Muscle of leg (tissue), 3 donors: ENCODE measurements at regions not wholly inside any gene's neighbourhood (a gene's known extent, or its start where the extent isn't known, plus 50 kb on each side); places are given as distances from the start of the nearest gene placed in this dataset.

Source experiments
- DNase-seq: peaks from one replicate; pipeline ENCODE4 v3.0.0; 2013
- H3K27ac ChIP-seq: one replicate; pipeline ENCODE4 v1.5.1; 2013; ENCODE audit warnings: mild to moderate bottlenecking, low read length, control low read depth
- H3K27me3 ChIP-seq: one replicate; pipeline ENCODE4 v1.6.1; 2013; ENCODE audit warnings: low read length; ENCODE audit not compliant: control insufficient read depth, insufficient read depth
- H3K36me3 ChIP-seq: one replicate; pipeline ENCODE4 v1.6.1; 2013; ENCODE audit warnings: low read length; ENCODE audit not compliant: control insufficient read depth, insufficient read depth
- H3K4me1 ChIP-seq: one replicate; pipeline ENCODE4 v1.6.1; 2013; ENCODE audit warnings: low read length; ENCODE audit not compliant: control insufficient read depth, insufficient read depth
- H3K4me3 ChIP-seq: one replicate; pipeline ENCODE4 v1.5.1; 2013; ENCODE audit warnings: low read length, control low read depth
- H3K9me3 ChIP-seq: replicated peaks from 2 replicates; pipeline ENCODE4 v1.6.1; 2013; ENCODE audit warnings: low read depth, low read length; ENCODE audit not compliant: control insufficient read depth
- WGBS: methylation state at CpG from one replicate; pipeline ENCODE4 v1.1.5; 2013; ENCODE audit warnings: missing lambda C conversion rate; ENCODE audit not compliant: insufficient coverage; 5-methylcytosine and 5-hydroxymethylcytosine counted together

- no peaks in the 10 kb centered on the region for H3K36me3 ChIP-seq
Measured at GRCh38 chr13:33971562-33971819, 153.5 kb downstream of the RFC3 start.

DNA sequence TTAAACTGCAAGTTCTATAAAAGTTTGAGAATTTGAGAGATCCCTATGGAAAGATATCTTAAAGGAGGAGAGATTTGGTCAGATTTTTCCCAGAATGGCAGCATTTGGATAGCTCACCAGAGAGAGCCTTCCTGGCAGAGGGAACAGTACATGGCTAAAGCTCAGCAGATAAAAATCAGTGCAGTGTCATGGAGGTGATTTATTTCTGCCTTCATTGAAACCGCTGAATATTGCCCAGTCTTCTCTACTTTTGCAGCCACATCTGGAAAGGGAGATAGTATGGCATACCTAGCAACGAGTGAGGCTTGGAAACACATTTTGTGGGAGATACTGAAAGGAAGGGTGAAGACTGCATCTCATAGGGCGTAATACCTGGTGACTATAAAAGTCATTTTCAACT lies 155.2 kb downstream of the RFC3 start:
- no peaks in the 10 kb centered on the region for H3K36me3 ChIP-seq
- H3K4me1 ChIP-seq = no peaks in the 10 kb centered on the region
- no peaks in the 10 kb centered on the region for H3K9me3 ChIP-seq
- H3K27ac ChIP-seq = no peak overlapping the region
- WGBS = no CpG with 5 or more reads among the region's 3 CpGs
- no peak overlapping the region for H3K4me3 ChIP-seq
- H3K27me3 ChIP-seq = no peaks in the 10 kb centered on the region
- DNase-seq = no peak

More at GRCh38 chr13:33971562-33971819, 153.5 kb downstream of the RFC3 start:
- no peak overlapping the region for H3K4me3 ChIP-seq
- H3K4me1 ChIP-seq = no peaks in the 10 kb centered on the region
- no peak overlapping the region for H3K27ac ChIP-seq
- H3K27me3 ChIP-seq = no peaks in the 10 kb centered on the region
- DNase-seq = no peak
- H3K9me3 ChIP-seq = no peaks in the 10 kb centered on the region

GRCh38 chr13:33976965-33977364 lies 159.0 kb downstream of the RFC3 start:
- H3K27ac ChIP-seq = no peak overlapping the region
- no peak overlapping the region for H3K4me3 ChIP-seq
- no peaks in the 10 kb centered on the region for H3K36me3 ChIP-seq
- no CpG with 5 or more reads among the region's 4 CpGs for WGBS
- no peak for DNase-seq
- no peaks in the 10 kb centered on the region for H3K27me3 ChIP-seq
- H3K4me1 ChIP-seq = no peaks in the 10 kb centered on the region
- H3K9me3 ChIP-seq = no peaks in the 10 kb centered on the region

DNA sequence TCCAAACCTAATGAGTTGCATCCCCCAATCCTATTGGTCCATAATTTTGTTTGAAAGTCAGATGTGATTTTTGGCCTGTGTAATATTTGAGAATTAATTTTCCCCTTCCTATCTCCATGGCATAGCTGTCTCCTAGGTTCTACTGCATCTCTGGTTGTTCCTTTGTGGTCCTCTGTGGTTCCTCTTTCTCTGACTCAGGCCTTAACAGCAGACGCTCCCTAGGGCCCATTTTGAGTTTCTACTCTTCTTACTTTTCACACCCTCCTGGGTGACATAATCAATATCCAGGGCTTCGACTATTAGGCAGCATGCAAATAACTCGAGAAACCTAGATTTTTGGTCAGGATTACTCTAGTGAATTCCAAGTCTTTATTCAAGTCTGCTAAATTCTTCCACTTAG lies 160.7 kb downstream of the RFC3 start:
- H3K36me3 ChIP-seq = no peaks in the 10 kb centered on the region
- WGBS = 52% methylated on average over 3 of the region's 3 CpGs

DNA sequence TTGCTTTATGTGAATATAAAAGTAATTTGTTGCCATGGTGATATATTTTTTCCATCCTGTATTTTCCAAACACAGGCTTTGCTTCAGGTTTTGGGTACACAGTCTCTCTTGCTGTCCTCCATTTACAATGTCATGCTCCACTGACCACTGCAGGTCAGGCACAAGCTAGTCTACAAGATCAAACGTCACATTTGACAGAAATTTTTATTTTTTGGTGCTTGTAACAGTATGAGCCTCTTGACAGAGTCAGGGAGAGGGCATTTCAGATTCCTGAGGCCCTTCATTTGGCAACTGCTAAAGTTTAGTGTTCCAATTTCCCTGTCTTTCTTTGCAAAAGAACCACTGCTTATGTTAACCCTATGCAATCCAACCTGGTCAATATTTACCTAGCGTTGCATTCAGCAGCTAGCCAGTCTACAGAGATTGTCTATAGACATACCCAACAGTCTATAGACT lies 175.0 kb downstream of the RFC3 start:
- no CpG with 5 or more reads among the region's 2 CpGs for WGBS
- Histone ChIP-seq H3K4me1 (peaks cover 4% of the 10 kb centered on the region), H3K27ac (peak overlapping the region; percentile 37), H3K36me3 (no peaks in the 10 kb centered on the region), H3K4me3 (no peak overlapping the region), H3K9me3 (no peaks in the 10 kb centered on the region), H3K27me3 (no peaks in the 10 kb centered on the region)
- DNase-seq = peak; percentile 79

More for the DNA sequence above, 160.7 kb downstream of the RFC3 start:
- no peak for DNase-seq
- Histone ChIP-seq H3K4me3 (no peak overlapping the region), H3K9me3 (no peaks in the 10 kb centered on the region), H3K27ac (no peak overlapping the region), H3K4me1 (no peaks in the 10 kb centered on the region), H3K27me3 (no peaks in the 10 kb centered on the region)

DNA sequence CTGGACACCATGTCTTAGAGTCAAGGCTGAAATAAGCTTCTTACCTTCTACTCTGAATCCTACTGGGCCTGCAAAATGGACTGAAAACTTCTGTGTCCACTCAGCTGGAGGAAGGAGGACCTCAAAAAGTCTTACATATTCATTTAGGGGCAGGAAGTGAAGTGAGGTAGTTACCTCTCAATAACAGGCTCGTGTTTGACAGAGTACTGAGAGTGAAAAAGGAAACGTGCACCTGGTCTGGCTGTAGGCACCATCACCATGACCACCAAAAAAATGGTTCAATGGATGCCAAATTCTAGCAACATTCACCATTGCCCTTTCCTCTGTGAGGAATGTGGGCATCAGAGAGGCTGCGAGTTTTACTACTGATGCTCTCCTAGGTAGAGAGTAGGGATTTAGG lies 176.2 kb downstream of the RFC3 start:
- no peaks in the 10 kb centered on the region for H3K9me3 ChIP-seq
- no peak overlapping the region for H3K27ac ChIP-seq
- no peaks in the 10 kb centered on the region for H3K36me3 ChIP-seq
- H3K4me1 ChIP-seq = peaks cover 4% of the 10 kb centered on the region
- WGBS = no CpG with 5 or more reads among the region's 3 CpGs
- no peak overlapping the region for H3K4me3 ChIP-seq
- no peak for DNase-seq
- H3K27me3 ChIP-seq = no peaks in the 10 kb centered on the region

- H3K36me3 ChIP-seq = no peaks in the 10 kb centered on the region
- no peak for DNase-seq
- no peak overlapping the region for H3K27ac ChIP-seq
- no peaks in the 10 kb centered on the region for H3K27me3 ChIP-seq
- WGBS = 100% methylated on average over 1 of the region's 4 CpGs
- no peak overlapping the region for H3K4me3 ChIP-seq
- H3K9me3 ChIP-seq = no peaks in the 10 kb centered on the region
- peaks cover 4% of the 10 kb centered on the region for H3K4me1 ChIP-seq
Measured at GRCh38 chr13:33994826-33995502, 177.0 kb downstream of the RFC3 start.

DNA sequence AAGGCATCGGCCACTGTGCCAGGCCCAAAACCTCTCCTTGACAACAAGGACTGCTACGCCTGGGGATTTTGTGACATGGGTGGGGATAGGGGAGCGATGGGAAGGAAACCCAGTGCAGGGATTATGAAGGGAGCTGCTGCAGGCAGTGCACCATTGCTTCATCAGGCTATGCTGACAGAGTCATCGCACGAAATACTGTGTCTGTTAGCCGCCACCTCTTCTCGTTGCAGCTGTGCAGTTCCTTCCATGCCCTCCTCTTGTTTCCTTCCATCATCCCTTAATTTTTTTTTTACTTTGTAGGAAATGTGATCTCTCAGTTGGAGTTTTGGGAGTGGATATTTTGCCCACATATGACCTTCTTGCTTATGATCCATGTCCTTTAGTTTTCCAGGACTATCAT lies 178.7 kb downstream of the RFC3 start:
- no peak for DNase-seq
- WGBS = 100% methylated on average over 2 of the region's 7 CpGs
- Histone ChIP-seq H3K27me3 (no peaks in the 10 kb centered on the region), H3K4me3 (no peak overlapping the region), H3K27ac (no peak overlapping the region), H3K4me1 (peaks cover 6% of the 10 kb centered on the region), H3K36me3 (no peaks in the 10 kb centered on the region), H3K9me3 (no peaks in the 10 kb centered on the region)

DNA sequence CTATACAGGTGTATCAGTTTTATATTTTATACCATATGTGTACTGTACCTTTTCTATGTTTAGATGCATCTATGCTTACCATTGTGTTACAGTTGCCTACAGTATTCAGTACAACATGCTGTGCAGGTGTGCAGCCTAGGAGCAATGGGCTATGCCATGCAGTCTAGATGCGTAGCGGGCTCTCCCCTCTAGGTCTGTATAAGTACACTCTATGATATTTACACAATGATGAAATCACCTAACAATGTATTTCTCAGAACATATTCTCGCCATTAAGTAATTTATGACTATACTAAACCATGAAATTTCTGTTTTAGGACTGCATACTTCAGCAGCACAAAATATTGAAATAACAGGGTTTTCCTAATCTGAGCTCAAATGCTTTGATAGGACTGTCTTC lies 179.6 kb downstream of the RFC3 start:
- DNase-seq = no peak
- no peaks in the 10 kb centered on the region for H3K27me3 ChIP-seq
- H3K27ac ChIP-seq = no peak overlapping the region
- H3K4me1 ChIP-seq = peaks cover 6% of the 10 kb centered on the region
- H3K9me3 ChIP-seq = no peaks in the 10 kb centered on the region
- WGBS = no CpG with 5 or more reads among the region's 3 CpGs
- H3K4me3 ChIP-seq = no peak overlapping the region
- H3K36me3 ChIP-seq = no peaks in the 10 kb centered on the region

- Histone ChIP-seq H3K36me3 (no peaks in the 10 kb centered on the region), H3K4me3 (no peak overlapping the region), H3K27me3 (no peaks in the 10 kb centered on the region), H3K4me1 (peaks cover 14% of the 10 kb centered on the region), H3K9me3 (no peaks in the 10 kb centered on the region), H3K27ac (no peak overlapping the region)
- WGBS = 20% methylated on average over 2 of the region's 6 CpGs
- DNase-seq = no peak
Measured at GRCh38 chr13:33999811-34000605, 182.1 kb downstream of the RFC3 start.
